Panc1 (cell line): ENCODE measurements at regions not wholly inside any gene's neighbourhood (a gene's known extent, or its start where the extent isn't known, plus 50 kb on each side); places are given as distances from the start of the nearest gene placed in this dataset.

Source experiments
- ATAC-seq: fragments of 200-7000 bp; cut with Tn5 transposase; 2 replicates; pipeline ENCODE4 v1.9.1; 2020; ENCODE audit warnings: mild to moderate bottlenecking, moderate library complexity
- BruUV-seq: library from RNA; stranded (reverse); fragments of 400-500 nt; replicated peaks from 2 replicates; lab custom pipeline; 2021; lab: Mats Ljungman, UMichigan
- CTCF ChIA-PET: fragments of 300-600 bp; sonication (Branson Sonifier 250); formaldehyde crosslinking; loops from one replicate; lab custom pipeline; 2022; ENCODE audit warnings: antibody characterized with exemption; lab: Charles Lee
- POLR2A ChIA-PET: fragments of 300-600 bp; sonication (Branson Sonifier 250); formaldehyde crosslinking; loops from one replicate; lab custom pipeline; 2022; ENCODE audit warnings: antibody characterized with exemption; lab: Charles Lee
- DNase-seq: peaks from one replicate; pipeline ENCODE4 v3.0.0-alpha.2; 2010; ENCODE audit warnings: low read depth, low spot score
- H3K27ac ChIP-seq: 2 replicates; pipeline ENCODE4 v1.5.1; 2011; ENCODE audit warnings: mild to moderate bottlenecking, low read length, inconsistent platforms
- H3K27me3 ChIP-seq: fragments of 200-500 bp; sonication (Bioruptor generic); 2 replicates; pipeline ENCODE4 v1.6.0; 2014; ENCODE audit warnings: low read length, inconsistent platforms; ENCODE audit not compliant: control insufficient read depth, insufficient read depth
- H3K36me3 ChIP-seq: fragments of 200-500 bp; sonication (Bioruptor generic); 2 replicates; pipeline ENCODE4 v1.5.1; 2014; ENCODE audit warnings: inconsistent platforms, mild to moderate bottlenecking, low read length, moderate library complexity; ENCODE audit not compliant: control insufficient read depth, insufficient read depth
- H3K4me1 ChIP-seq: 2 replicates; pipeline ENCODE4 v1.5.1; 2011; ENCODE audit warnings: inconsistent platforms, mild to moderate bottlenecking, low read length, moderate library complexity; ENCODE audit not compliant: control insufficient read depth, insufficient read depth
- H3K4me3 ChIP-seq, 2 experiments: 2 replicates each; pipeline ENCODE4 v1.5.1; 2011 to 2012; ENCODE audit warnings: low read depth in 2 of 2, low read length in 2 of 2, mild to moderate bottlenecking in 2 of 2, inconsistent platforms in 1 of 2, moderate library complexity in 1 of 2
- H3K9me3 ChIP-seq: fragments of 200-500 bp; sonication (Bioruptor generic); 2 replicates; pipeline ENCODE4 v1.5.1; 2014; ENCODE audit warnings: low read depth, mild to moderate bottlenecking, inconsistent platforms, low read length, moderate library complexity; ENCODE audit not compliant: control insufficient read depth, insufficient read depth
- POLR2AphosphoS5 ChIP-seq: IDR thresholded peaks from 2 replicates; pipeline ENCODE4 v1.6.1; 2012; ENCODE audit warnings: mild to moderate bottlenecking, low read depth, low read length, moderate library complexity
- SIN3A ChIP-seq: IDR thresholded peaks from 2 replicates; pipeline ENCODE4 v1.6.1; 2012; ENCODE audit warnings: low read depth, mild to moderate bottlenecking, low read length, moderate library complexity, borderline replicate concordance; ENCODE audit not compliant: insufficient read depth
- TCF7L2 ChIP-seq: IDR thresholded peaks from 2 replicates; pipeline ENCODE4 v1.6.1; 2011; ENCODE audit warnings: mild to moderate bottlenecking, low read depth, low read length, inconsistent platforms
- in situ Hi-C: cut with HindIII; loops from 2 replicates; pipeline ENCODE4 v1.10.0; 2016; ENCODE audit warnings: low sequenced_read_pairs, low pct_unique_long_range_greater_than_20kb
- intact Hi-C: fragments of 100-400 bp; cut with micrococcal nuclease; formaldehyde crosslinking; loops from one replicate; pipeline ENCODE4 v1.10.0; 2022; ENCODE audit not compliant: unreplicated experiment
- TF ChIP-seq, protein P1 (sequence below): fragments of 450-650 bp; IDR thresholded peaks from 2 replicates; pipeline ENCODE4 v1.5.1; 2017; ENCODE audit warnings: mild to moderate bottlenecking
- TF ChIP-seq, protein P2 (sequence below), 2 experiments: IDR thresholded peaks; 2 replicates each; pipeline ENCODE4 v1.6.1; 2011 to 2012; ENCODE audit warnings: low read depth in 2 of 2, control low read depth in 1 of 2, low read length in 1 of 2, mild to moderate bottlenecking in 1 of 2, moderate library complexity in 1 of 2; ENCODE audit not compliant: insufficient read depth in 1 of 2

DNA sequence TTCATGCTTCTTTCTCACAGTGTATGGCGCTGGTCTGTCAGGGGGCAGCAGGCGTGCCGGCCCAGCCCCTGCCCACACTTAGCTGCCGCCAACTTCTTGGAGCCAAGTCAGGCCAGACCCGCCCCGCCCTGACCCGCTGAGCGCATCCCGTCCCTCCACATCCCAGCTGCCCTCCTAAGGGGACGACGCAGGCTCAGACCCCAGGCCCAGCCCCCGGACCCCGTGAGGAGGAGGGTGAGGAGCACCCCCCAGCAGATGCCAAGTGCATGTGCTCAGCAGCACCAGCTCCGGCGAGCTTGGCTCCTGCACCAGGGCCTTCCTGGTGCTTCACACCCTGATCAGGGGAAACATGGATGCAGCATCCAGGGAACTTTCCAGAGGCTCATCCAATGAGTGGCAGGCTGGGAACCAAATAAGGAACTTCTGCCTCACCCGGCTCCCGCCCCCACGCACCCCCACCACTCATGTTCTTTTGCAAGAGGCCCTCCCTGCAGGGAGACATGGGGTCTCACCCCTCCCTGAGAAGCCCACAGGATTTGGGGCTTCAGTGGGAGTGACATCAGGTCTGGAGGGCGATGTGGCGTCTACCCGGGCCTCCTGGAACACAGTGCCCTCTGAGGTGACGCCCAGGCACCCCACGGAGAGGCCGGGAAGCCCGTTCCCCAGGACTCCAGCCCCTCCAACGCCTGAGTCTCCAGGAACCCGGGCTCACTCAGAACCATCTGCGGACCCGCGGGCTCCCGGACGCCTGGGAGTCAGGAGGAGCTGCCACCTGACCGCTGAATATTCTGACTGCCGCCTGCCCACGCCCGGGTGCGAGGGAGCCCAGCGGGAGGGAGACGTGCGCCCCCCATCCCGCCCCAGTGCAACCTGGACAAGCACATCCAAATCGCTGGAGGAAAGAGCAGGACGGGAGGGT lies 70.0 kb upstream of the GALNT9 start:
- ATAC-seq = peak; percentile 43; the same call in 1 of the 2 replicates
- CTCF ChIA-PET = no interaction called here
- in situ Hi-C loops = no loop called here

DNA sequence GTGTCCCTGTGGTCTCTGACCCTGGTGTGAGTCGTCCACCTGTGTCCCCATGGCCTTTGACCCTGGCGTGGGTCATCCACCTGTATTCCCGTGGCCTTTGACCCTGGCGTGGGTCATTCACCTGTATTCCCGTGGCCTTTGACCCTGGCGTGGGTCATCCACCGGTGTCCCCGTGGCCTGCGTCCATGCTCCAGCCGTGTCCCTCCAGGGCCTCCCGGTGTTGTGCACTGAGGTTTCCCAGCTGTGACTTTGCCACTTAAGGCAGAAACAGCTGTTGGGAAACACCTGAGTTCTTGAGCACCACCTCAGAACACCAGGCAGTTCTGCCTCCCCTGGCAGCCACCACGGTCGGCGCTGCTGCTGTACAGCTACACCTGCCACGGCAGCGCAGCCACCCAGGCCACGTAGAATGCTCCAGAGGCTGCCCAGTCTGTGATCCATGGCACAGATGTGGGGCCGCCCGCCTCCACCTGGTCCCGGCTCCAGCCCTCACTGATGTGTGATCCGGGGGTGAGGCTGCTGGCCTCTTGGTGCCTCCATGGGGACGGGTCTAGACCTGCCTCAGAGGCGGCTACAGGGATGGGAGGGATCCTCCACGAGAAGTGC lies 69.1 kb upstream of the GALNT9 start:
- no peaks in the 10 kb centered on the region; the same call in 1 of the 2 replicates for H3K4me1 ChIP-seq
- no peaks in the 10 kb centered on the region for H3K9me3 ChIP-seq
- POLR2A ChIA-PET = no interaction called here
- H3K4me3 ChIP-seq = no peak overlapping the region
- H3K27me3 ChIP-seq = no peaks in the 10 kb centered on the region
- no TSS peak for BruUV-seq
- H3K36me3 ChIP-seq = no peaks in the 10 kb centered on the region
- TF ChIP-seq, protein P1, sequence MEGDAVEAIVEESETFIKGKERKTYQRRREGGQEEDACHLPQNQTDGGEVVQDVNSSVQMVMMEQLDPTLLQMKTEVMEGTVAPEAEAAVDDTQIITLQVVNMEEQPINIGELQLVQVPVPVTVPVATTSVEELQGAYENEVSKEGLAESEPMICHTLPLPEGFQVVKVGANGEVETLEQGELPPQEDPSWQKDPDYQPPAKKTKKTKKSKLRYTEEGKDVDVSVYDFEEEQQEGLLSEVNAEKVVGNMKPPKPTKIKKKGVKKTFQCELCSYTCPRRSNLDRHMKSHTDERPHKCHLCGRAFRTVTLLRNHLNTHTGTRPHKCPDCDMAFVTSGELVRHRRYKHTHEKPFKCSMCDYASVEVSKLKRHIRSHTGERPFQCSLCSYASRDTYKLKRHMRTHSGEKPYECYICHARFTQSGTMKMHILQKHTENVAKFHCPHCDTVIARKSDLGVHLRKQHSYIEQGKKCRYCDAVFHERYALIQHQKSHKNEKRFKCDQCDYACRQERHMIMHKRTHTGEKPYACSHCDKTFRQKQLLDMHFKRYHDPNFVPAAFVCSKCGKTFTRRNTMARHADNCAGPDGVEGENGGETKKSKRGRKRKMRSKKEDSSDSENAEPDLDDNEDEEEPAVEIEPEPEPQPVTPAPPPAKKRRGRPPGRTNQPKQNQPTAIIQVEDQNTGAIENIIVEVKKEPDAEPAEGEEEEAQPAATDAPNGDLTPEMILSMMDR = no peak
- TF ChIP-seq SIN3A = no peak
- TF ChIP-seq, protein P2, sequence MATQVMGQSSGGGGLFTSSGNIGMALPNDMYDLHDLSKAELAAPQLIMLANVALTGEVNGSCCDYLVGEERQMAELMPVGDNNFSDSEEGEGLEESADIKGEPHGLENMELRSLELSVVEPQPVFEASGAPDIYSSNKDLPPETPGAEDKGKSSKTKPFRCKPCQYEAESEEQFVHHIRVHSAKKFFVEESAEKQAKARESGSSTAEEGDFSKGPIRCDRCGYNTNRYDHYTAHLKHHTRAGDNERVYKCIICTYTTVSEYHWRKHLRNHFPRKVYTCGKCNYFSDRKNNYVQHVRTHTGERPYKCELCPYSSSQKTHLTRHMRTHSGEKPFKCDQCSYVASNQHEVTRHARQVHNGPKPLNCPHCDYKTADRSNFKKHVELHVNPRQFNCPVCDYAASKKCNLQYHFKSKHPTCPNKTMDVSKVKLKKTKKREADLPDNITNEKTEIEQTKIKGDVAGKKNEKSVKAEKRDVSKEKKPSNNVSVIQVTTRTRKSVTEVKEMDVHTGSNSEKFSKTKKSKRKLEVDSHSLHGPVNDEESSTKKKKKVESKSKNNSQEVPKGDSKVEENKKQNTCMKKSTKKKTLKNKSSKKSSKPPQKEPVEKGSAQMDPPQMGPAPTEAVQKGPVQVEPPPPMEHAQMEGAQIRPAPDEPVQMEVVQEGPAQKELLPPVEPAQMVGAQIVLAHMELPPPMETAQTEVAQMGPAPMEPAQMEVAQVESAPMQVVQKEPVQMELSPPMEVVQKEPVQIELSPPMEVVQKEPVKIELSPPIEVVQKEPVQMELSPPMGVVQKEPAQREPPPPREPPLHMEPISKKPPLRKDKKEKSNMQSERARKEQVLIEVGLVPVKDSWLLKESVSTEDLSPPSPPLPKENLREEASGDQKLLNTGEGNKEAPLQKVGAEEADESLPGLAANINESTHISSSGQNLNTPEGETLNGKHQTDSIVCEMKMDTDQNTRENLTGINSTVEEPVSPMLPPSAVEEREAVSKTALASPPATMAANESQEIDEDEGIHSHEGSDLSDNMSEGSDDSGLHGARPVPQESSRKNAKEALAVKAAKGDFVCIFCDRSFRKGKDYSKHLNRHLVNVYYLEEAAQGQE (IDR thresholded peaks at IDR 0.05; ENCODE audit: insufficient read depth in 1 of 2, low read depth in 2 of 2, low read length in 1 of 2) = no peak
- TF ChIP-seq POLR2AphosphoS5 = no peak
- TF ChIP-seq TCF7L2 = no peak
- H3K27ac ChIP-seq = no peak overlapping the region
- CTCF ChIA-PET = interaction anchor here (0.7 kb wide), 1 partner anchor 250 kb away, joined by 3 read pairs; no protein-coding TSS in a partner anchor
- intact Hi-C loops (no loop called here), in situ Hi-C loops (no loop called here)
- no peak for DNase-seq
- ATAC-seq = 0 out of 2 replicates have a peak, but pooled peaks have one; percentile 17

More for the DNA sequence above, 70.0 kb upstream of the GALNT9 start:
- BruUV-seq = no TSS peak
- intact Hi-C loops = loop anchor here (10.0 kb wide), 1 partner anchor 245 kb away; no protein-coding TSS in a partner anchor
- Histone ChIP-seq H3K27ac (no peak overlapping the region), H3K36me3 (no peaks in the 10 kb centered on the region), H3K4me3 (no peak overlapping the region), H3K9me3 (no peaks in the 10 kb centered on the region), H3K27me3 (no peaks in the 10 kb centered on the region), H3K4me1 (no peaks in the 10 kb centered on the region; the same call in 1 of the 2 replicates)
- POLR2A ChIA-PET = no interaction called here
- DNase-seq = no peak
- TF ChIP-seq, protein P2 (IDR thresholded peaks at IDR 0.05; ENCODE audit: insufficient read depth in 1 of 2, low read depth in 2 of 2, low read length in 1 of 2) = no peak
- TF ChIP-seq POLR2AphosphoS5 (no peak), TCF7L2 (no peak), SIN3A (no peak)
- TF ChIP-seq, protein P1 = no peak
